GM12873 (cell line): ENCODE measurements at regions not wholly inside any gene's neighbourhood (a gene's known extent, or its start where the extent isn't known, plus 50 kb on each side); places are given as distances from the start of the nearest gene placed in this dataset.

Experiments used
- CTCF ChIP-seq: IDR thresholded peaks from 2 replicates; pipeline ENCODE4 v1.5.1; 2012; ENCODE audit warnings: low read depth, mild to moderate bottlenecking, moderate library complexity, low read length, control low read depth; ENCODE audit not compliant: insufficient read depth; ENCODE audit errors: missing control alignments

- no peak for TF ChIP-seq CTCF
These were observed 126.2 kb upstream of the FTMT start for GRCh38 chr5:121725450-121725849.

- no peak for TF ChIP-seq CTCF
These were observed 124.7 kb upstream of the FTMT start for GRCh38 chr5:121726991-121727390.

GRCh38 chr5:121731377-121731776, 120.3 kb upstream of the FTMT start:
- TF ChIP-seq CTCF, result no peak

GRCh38 chr5:121735618-121736017, 116.1 kb upstream of the FTMT start:
- TF ChIP-seq CTCF, result no peak

GRCh38 chr5:121737120-121737519, 114.6 kb upstream of the FTMT start:
- TF ChIP-seq CTCF, result no peak

- no peak for TF ChIP-seq CTCF
These were observed 110.5 kb upstream of the FTMT start for GRCh38 chr5:121741156-121741555.

- TF ChIP-seq CTCF, result no peak
These were observed 107.1 kb upstream of the FTMT start for GRCh38 chr5:121744577-121744976.

- no peak for TF ChIP-seq CTCF
These were observed 106.3 kb upstream of the FTMT start for GRCh38 chr5:121745407-121745806.
